GM12878 (cell line): ENCODE measurements at regions not wholly inside any gene's neighbourhood (a gene's known extent, or its start where the extent isn't known, plus 50 kb on each side); places are given as distances from the start of the nearest gene placed in this dataset.

ENCODE experiments used
- ATAC-seq: fragments of 200-7000 bp; cut with Tn5 transposase; 3 replicates; pipeline ENCODE4 v1.9.1; 2020; ENCODE audit warnings: mild to moderate bottlenecking, moderate library complexity
- BruUV-seq: library from RNA; stranded (reverse); fragments of 400-500 nt; replicated peaks from 2 replicates; lab custom pipeline; 2021; lab: Mats Ljungman, UMichigan
- CTCF ChIA-PET: fragments of 300-600 bp; sonication (Branson Sonifier 250); formaldehyde crosslinking; extraction: SDS; loops from one replicate; lab custom pipeline; 2021; ENCODE audit warnings: inconsistent platforms; lab: Yijun Ruan, JAX
- POLR2A ChIA-PET: fragments of 350-600 bp; formaldehyde crosslinking; extraction: SDS; loops from one replicate; lab custom pipeline; 2021; ENCODE audit warnings: inconsistent platforms; lab: Charles Lee
- RAD21 ChIA-PET: fragments of 300-600 bp; sonication (Branson Sonifier 250); formaldehyde crosslinking; loops from one replicate; lab custom pipeline; 2023; ENCODE audit warnings: antibody characterized with exemption; ENCODE audit not compliant: unreplicated experiment; lab: Charles Lee
- SMC1A ChIA-PET: fragments of 300-600 bp; sonication (Branson Sonifier 250); formaldehyde crosslinking; loops from one replicate; lab custom pipeline; 2023; ENCODE audit not compliant: unreplicated experiment, uncharacterized antibody; lab: Charles Lee
- DNase-seq: peaks from one replicate; pipeline ENCODE4 v3.0.0-alpha.2; 2011; ENCODE audit warnings: low read depth, low spot score
- FAIRE-seq: peaks from 3 replicates; lab custom pipeline; 2011; peaks lifted over from hg19 to GRCh38; lab: Jason Lieb, UNC
- H2AFZ ChIP-seq: 2 replicates; pipeline ENCODE4 v1.6.0; 2011; ENCODE audit warnings: low read depth, low read length, control low read depth; ENCODE audit not compliant: control insufficient read depth
- H3K27ac ChIP-seq: 2 replicates; pipeline ENCODE4 v1.5.1; 2011; ENCODE audit warnings: control low read depth; ENCODE audit not compliant: control insufficient read depth, insufficient read depth
- H3K27me3 ChIP-seq, 2 experiments: replicated peaks in 1 of 2; 2 replicates each; pipeline versions ENCODE4 v1.6.0 to v1.6.1; 2011; ENCODE audit warnings: low read length in 1 of 2; ENCODE audit not compliant: control insufficient read depth in 2 of 2, insufficient read depth in 2 of 2
- H3K36me3 ChIP-seq, 2 experiments: 2 replicates each; pipeline ENCODE4 v1.5.1; 2011; ENCODE audit warnings: low read length in 1 of 2; ENCODE audit not compliant: control insufficient read depth in 2 of 2, insufficient read depth in 2 of 2
- H3K4me1 ChIP-seq: 2 replicates; pipeline ENCODE4 v1.6.1; 2011; ENCODE audit warnings: mild to moderate bottlenecking, low read length, moderate library complexity, mixed read lengths; ENCODE audit not compliant: control insufficient read depth, insufficient read depth
- H3K4me2 ChIP-seq: 2 replicates; pipeline ENCODE4 v1.6.0; 2011; ENCODE audit warnings: control low read depth; ENCODE audit not compliant: control insufficient read depth, insufficient read depth
- H3K4me3 ChIP-seq: fragments of 200-600 bp; sonication (generic); 2 replicates; pipeline ENCODE4 v1.5.1; 2016
- H3K79me2 ChIP-seq: 2 replicates; pipeline ENCODE4 v1.6.0; 2011; ENCODE audit warnings: low read length; ENCODE audit not compliant: control insufficient read depth, insufficient read depth
- H3K9ac ChIP-seq: 2 replicates; pipeline ENCODE4 v1.8.0; 2011; ENCODE audit warnings: low read length, control low read depth, mixed read lengths; ENCODE audit not compliant: control insufficient read depth, insufficient read depth
- H3K9me3 ChIP-seq: replicated peaks from 3 replicates; pipeline ENCODE4 v1.5.1; 2011; ENCODE audit warnings: mild to moderate bottlenecking, low read length; ENCODE audit not compliant: control insufficient read depth, insufficient read depth
- H4K20me1 ChIP-seq: 2 replicates; pipeline ENCODE4 v1.6.0; 2011; ENCODE audit not compliant: control insufficient read depth, insufficient read depth
- CBX5 ChIP-seq: sonication (generic); IDR thresholded peaks from 2 replicates; pipeline ENCODE4 v1.6.1; 2016; ENCODE audit warnings: low read depth, moderate library complexity, mild to moderate bottlenecking, inconsistent platforms
- HDAC6 ChIP-seq: fragments of 200-600 bp; sonication (generic); IDR thresholded peaks from one replicate; pipeline ENCODE4 v1.8.0; 2017; ENCODE audit warnings: antibody characterized with exemption; ENCODE audit not compliant: unreplicated experiment
- IKZF2 ChIP-seq, 2 experiments: fragments of 450-650 bp; IDR thresholded peaks; 2 replicates each; pipeline ENCODE4 v1.6.1; 2017; ENCODE audit warnings: mild to moderate bottlenecking in 2 of 2, moderate library complexity in 2 of 2
- JUNB ChIP-seq: IDR thresholded peaks from 2 replicates; pipeline ENCODE4 v1.6.1; 2016; ENCODE audit warnings: antibody characterized with exemption, mild to moderate bottlenecking
- JUND ChIP-seq: IDR thresholded peaks from 2 replicates; pipeline ENCODE4 v1.6.1; 2012; ENCODE audit warnings: low read depth, mild to moderate bottlenecking, low read length, improper control_type of control experiment, moderate library complexity
- KAT2A ChIP-seq: conservative IDR thresholded peaks from 2 replicates; pipeline ENCODE4 v1.6.1; 2011; ENCODE audit warnings: low read depth, low read length; ENCODE audit not compliant: control insufficient read depth
- NBN ChIP-seq: fragments of 450-650 bp; IDR thresholded peaks from 2 replicates; pipeline ENCODE4 v1.6.1; 2016
- NFYA ChIP-seq: IDR thresholded peaks from 2 replicates; pipeline ENCODE4 v1.6.1; 2011; ENCODE audit warnings: low read depth, mild to moderate bottlenecking, low read length, improper control_type of control experiment, borderline replicate concordance
- NRF1 ChIP-seq: conservative IDR thresholded peaks from 2 replicates; pipeline ENCODE4 v1.6.1; 2011; ENCODE audit warnings: mild to moderate bottlenecking, low read depth, low read length, improper control_type of control experiment
- POU2F2 ChIP-seq: IDR thresholded peaks from 3 replicates; pipeline ENCODE4 v1.6.1; 2011; ENCODE audit warnings: low read depth, mild to moderate bottlenecking, low read length, borderline replicate concordance
- RAD21 ChIP-seq: IDR thresholded peaks from 2 replicates; pipeline ENCODE4 v1.6.1; 2011; ENCODE audit warnings: mild to moderate bottlenecking, low read depth, low read length, moderate library complexity; ENCODE audit not compliant: insufficient read depth
- RAD51 ChIP-seq: fragments of 450-650 bp; IDR thresholded peaks from 2 replicates; pipeline ENCODE4 v1.6.1; 2016; ENCODE audit warnings: moderate library complexity, mild to moderate bottlenecking, inconsistent platforms
- RB1 ChIP-seq: fragments of 450-650 bp; formaldehyde crosslinking; IDR thresholded peaks from 2 replicates; pipeline ENCODE4 v1.6.1; 2017; ENCODE audit warnings: mild to moderate bottlenecking, borderline replicate concordance
- TCF12 ChIP-seq: IDR thresholded peaks from 2 replicates; pipeline ENCODE4 v1.6.1; 2011; ENCODE audit warnings: low read depth, mild to moderate bottlenecking, low read length
- ZNF24 ChIP-seq: fragments of 450-650 bp; IDR thresholded peaks from 2 replicates; pipeline ENCODE4 v1.6.1; 2017; ENCODE audit warnings: antibody characterized with exemption, mild to moderate bottlenecking
- ZNF622 ChIP-seq: fragments of 450-650 bp; IDR thresholded peaks from 2 replicates; pipeline ENCODE4 v1.6.1; 2017; ENCODE audit warnings: mild to moderate bottlenecking, inconsistent platforms
- WGBS: methylation state at CpG from one replicate; pipeline ENCODE4 v1.1.6; 2016; ENCODE audit warnings: low lambda C conversion rate; ENCODE audit not compliant: insufficient replicate concordance, insufficient coverage; ENCODE audit errors: missing lambda C conversion rate; 5-methylcytosine and 5-hydroxymethylcytosine counted together
- in situ Hi-C: fragments of 300-500 bp; cut with MboI; formaldehyde crosslinking; loops from 9 replicates; pipeline ENCODE4 v1.14.3; 2018; ENCODE audit warnings: mixed read lengths
- intact Hi-C: fragments of 100-400 bp; cut with micrococcal nuclease; formaldehyde crosslinking; loops from one replicate; pipeline ENCODE4 v1.14.2; 2022; ENCODE audit not compliant: unreplicated experiment
- TF ChIP-seq, protein P1 (sequence below): IDR thresholded peaks from 2 replicates; pipeline ENCODE4 v1.6.1; 2011; ENCODE audit warnings: mild to moderate bottlenecking, low read depth, low read length, moderate library complexity; ENCODE audit not compliant: insufficient replicate concordance
- TF ChIP-seq, protein P2 (sequence below): IDR thresholded peaks from 2 replicates; pipeline ENCODE4 v1.6.1; 2012; ENCODE audit warnings: improper control_type of control experiment, low read depth, low read length; ENCODE audit not compliant: insufficient replicate concordance
- TF ChIP-seq, protein P3 (sequence below): fragments of 450-650 bp; IDR thresholded peaks from 2 replicates; pipeline ENCODE4 v1.6.1; 2017; ENCODE audit warnings: mild to moderate bottlenecking, low read depth, inconsistent platforms; ENCODE audit not compliant: poor library complexity, severe bottlenecking

DNA sequence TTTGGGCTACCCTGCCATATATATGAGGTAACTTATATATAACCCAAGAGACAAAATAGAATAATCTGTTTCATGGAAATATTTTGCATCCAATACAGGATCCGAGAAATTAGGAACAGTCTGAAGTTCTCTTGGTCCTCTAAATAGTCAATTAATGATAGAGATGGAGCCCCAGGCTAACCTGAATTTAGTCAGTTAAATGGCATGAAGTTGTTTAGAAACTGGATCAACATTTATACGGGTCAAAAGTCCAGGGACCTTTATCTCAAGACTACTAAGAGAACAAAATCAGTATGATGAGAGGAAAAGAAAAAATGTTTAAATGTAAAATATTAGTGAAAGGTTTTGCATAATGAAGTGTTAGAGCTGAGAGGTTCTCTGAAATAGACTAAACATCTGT lies 303.3 kb upstream of the ACTBL2 start:
- no TSS peak for BruUV-seq
- H3K9me3 ChIP-seq = no peaks in the 10 kb centered on the region
- H3K4me2 ChIP-seq = no peak overlapping the region
- no peak overlapping the region for H3K27ac ChIP-seq
- ChIA-PET POLR2A (no interaction called here), CTCF (no interaction called here), RAD21 (no interaction called here), SMC1A (interaction anchor here (2.5 kb wide), 1 partner anchor 8 kb away, joined by 9 read pairs; no protein-coding TSS in a partner anchor)
- no peak for DNase-seq
- no peaks in the 10 kb centered on the region for H3K4me1 ChIP-seq
- no peaks in the 10 kb centered on the region for H3K36me3 ChIP-seq
- no peak for FAIRE-seq
- no peak for ATAC-seq
- peaks cover 0 to 2% of the 10 kb centered on the region in 2 experiments; a peak in 1 of 4 replicates for H3K27me3 ChIP-seq
- no peaks in the 10 kb centered on the region for H4K20me1 ChIP-seq
- no peaks in the 10 kb centered on the region for H3K79me2 ChIP-seq
- in situ Hi-C loops = loop anchor here (25.0 kb wide), 1 partner anchor 1051 kb away; no protein-coding TSS in a partner anchor
- H3K4me3 ChIP-seq = no peak overlapping the region
- intact Hi-C loops = no loop called here
- H2AFZ ChIP-seq = no peak overlapping the region
- no peak overlapping the region for H3K9ac ChIP-seq
- 0% methylated on average over 2 of the region's 2 CpGs for WGBS
- TF ChIP-seq TCF12 (no peak), ZNF622 (no peak), ZNF24 (no peak), JUND (no peak), NFYA (no peak), POU2F2 (no peak), JUNB (no peak), NBN (no peak), IKZF2 (IDR thresholded peaks at IDR 0.05) (no peak), RAD51 (no peak), NRF1 (no peak), KAT2A (no peak), HDAC6 (no peak), CBX5 (no peak), RB1 (no peak), RAD21 (no peak)
- TF ChIP-seq, protein P1, sequence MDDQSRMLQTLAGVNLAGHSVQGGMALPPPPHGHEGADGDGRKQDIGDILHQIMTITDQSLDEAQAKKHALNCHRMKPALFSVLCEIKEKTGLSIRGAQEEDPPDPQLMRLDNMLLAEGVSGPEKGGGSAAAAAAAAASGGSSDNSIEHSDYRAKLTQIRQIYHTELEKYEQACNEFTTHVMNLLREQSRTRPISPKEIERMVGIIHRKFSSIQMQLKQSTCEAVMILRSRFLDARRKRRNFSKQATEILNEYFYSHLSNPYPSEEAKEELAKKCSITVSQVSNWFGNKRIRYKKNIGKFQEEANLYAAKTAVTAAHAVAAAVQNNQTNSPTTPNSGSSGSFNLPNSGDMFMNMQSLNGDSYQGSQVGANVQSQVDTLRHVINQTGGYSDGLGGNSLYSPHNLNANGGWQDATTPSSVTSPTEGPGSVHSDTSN = no peak
- TF ChIP-seq, protein P2, sequence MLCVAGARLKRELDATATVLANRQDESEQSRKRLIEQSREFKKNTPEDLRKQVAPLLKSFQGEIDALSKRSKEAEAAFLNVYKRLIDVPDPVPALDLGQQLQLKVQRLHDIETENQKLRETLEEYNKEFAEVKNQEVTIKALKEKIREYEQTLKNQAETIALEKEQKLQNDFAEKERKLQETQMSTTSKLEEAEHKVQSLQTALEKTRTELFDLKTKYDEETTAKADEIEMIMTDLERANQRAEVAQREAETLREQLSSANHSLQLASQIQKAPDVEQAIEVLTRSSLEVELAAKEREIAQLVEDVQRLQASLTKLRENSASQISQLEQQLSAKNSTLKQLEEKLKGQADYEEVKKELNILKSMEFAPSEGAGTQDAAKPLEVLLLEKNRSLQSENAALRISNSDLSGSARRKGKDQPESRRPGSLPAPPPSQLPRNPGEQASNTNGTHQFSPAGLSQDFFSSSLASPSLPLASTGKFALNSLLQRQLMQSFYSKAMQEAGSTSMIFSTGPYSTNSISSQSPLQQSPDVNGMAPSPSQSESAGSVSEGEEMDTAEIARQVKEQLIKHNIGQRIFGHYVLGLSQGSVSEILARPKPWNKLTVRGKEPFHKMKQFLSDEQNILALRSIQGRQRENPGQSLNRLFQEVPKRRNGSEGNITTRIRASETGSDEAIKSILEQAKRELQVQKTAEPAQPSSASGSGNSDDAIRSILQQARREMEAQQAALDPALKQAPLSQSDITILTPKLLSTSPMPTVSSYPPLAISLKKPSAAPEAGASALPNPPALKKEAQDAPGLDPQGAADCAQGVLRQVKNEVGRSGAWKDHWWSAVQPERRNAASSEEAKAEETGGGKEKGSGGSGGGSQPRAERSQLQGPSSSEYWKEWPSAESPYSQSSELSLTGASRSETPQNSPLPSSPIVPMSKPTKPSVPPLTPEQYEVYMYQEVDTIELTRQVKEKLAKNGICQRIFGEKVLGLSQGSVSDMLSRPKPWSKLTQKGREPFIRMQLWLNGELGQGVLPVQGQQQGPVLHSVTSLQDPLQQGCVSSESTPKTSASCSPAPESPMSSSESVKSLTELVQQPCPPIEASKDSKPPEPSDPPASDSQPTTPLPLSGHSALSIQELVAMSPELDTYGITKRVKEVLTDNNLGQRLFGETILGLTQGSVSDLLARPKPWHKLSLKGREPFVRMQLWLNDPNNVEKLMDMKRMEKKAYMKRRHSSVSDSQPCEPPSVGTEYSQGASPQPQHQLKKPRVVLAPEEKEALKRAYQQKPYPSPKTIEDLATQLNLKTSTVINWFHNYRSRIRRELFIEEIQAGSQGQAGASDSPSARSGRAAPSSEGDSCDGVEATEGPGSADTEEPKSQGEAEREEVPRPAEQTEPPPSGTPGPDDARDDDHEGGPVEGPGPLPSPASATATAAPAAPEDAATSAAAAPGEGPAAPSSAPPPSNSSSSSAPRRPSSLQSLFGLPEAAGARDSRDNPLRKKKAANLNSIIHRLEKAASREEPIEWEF = no peak
- TF ChIP-seq, protein P3, sequence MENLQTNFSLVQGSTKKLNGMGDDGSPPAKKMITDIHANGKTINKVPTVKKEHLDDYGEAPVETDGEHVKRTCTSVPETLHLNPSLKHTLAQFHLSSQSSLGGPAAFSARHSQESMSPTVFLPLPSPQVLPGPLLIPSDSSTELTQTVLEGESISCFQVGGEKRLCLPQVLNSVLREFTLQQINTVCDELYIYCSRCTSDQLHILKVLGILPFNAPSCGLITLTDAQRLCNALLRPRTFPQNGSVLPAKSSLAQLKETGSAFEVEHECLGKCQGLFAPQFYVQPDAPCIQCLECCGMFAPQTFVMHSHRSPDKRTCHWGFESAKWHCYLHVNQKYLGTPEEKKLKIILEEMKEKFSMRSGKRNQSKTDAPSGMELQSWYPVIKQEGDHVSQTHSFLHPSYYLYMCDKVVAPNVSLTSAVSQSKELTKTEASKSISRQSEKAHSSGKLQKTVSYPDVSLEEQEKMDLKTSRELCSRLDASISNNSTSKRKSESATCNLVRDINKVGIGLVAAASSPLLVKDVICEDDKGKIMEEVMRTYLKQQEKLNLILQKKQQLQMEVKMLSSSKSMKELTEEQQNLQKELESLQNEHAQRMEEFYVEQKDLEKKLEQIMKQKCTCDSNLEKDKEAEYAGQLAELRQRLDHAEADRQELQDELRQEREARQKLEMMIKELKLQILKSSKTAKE = no peak
